Smooth muscle cell (in vitro differentiated cells): ENCODE measurements at regions not wholly inside any gene's neighbourhood (a gene's known extent, or its start where the extent isn't known, plus 50 kb on each side); places are given as distances from the start of the nearest gene placed in this dataset.

ENCODE experiments used
- DNase-seq: peaks from one replicate; lab custom pipeline; 2025; ENCODE audit not compliant: unreplicated experiment; lab: John Stamatoyannopoulos, UW
- H2AFZ ChIP-seq: fragments of 200-600 bp; sonication (generic); 2 replicates; pipeline ENCODE4 v1.6.0; 2016; ENCODE audit warnings: antibody characterized with exemption, low read depth, mild to moderate bottlenecking
- H3F3A ChIP-seq: fragments of 200-600 bp; sonication (generic); 2 replicates; pipeline ENCODE4 v1.6.0; 2017; ENCODE audit warnings: antibody characterized with exemption, low read depth
- H3K27ac ChIP-seq: fragments of 200-600 bp; sonication (generic); 2 replicates; pipeline ENCODE4 v1.5.1; 2016; ENCODE audit warnings: low read depth, mild to moderate bottlenecking
- H3K27me3 ChIP-seq: fragments of 200-600 bp; sonication (generic); 2 replicates; pipeline ENCODE4 v1.6.1; 2016; ENCODE audit warnings: low read depth, mild to moderate bottlenecking
- H3K36me3 ChIP-seq: fragments of 200-600 bp; sonication (generic); 2 replicates; pipeline ENCODE4 v1.5.1; 2016; ENCODE audit warnings: low read depth
- H3K4me1 ChIP-seq: fragments of 200-600 bp; sonication (generic); 2 replicates; pipeline ENCODE4 v1.5.1; 2016; ENCODE audit warnings: low read depth
- H3K4me2 ChIP-seq: fragments of 200-600 bp; sonication (generic); 2 replicates; pipeline ENCODE4 v1.6.0; 2016; ENCODE audit warnings: mild to moderate bottlenecking
- H3K4me3 ChIP-seq: fragments of 200-600 bp; sonication (generic); 2 replicates; pipeline ENCODE4 v1.5.1; 2016; ENCODE audit warnings: mild to moderate bottlenecking
- H3K79me2 ChIP-seq: fragments of 200-600 bp; sonication (generic); 2 replicates; pipeline ENCODE4 v1.6.0; 2016; ENCODE audit warnings: low read depth, mild to moderate bottlenecking
- H3K9ac ChIP-seq: fragments of 200-600 bp; sonication (generic); 2 replicates; pipeline ENCODE4 v1.6.0; 2016; ENCODE audit warnings: low read depth
- H3K9me3 ChIP-seq: fragments of 200-600 bp; sonication (generic); replicated peaks from 2 replicates; pipeline ENCODE4 v1.5.1; 2016; ENCODE audit warnings: low read depth
- H4K20me1 ChIP-seq: fragments of 200-600 bp; sonication (generic); 2 replicates; pipeline ENCODE4 v1.6.0; 2016; ENCODE audit warnings: low read depth
- CTCF ChIP-seq: fragments of 200-600 bp; sonication (generic); IDR thresholded peaks from 2 replicates; pipeline ENCODE4 v1.5.1; 2017; ENCODE audit warnings: borderline replicate concordance, mild to moderate bottlenecking, antibody characterized with exemption; ENCODE audit not compliant: insufficient read depth, poor library complexity, severe bottlenecking
- WGBS: methylation state at CpG from one replicate; pipeline ENCODE4 v1.1.7; 2016; ENCODE audit warnings: low lambda C conversion rate; 5-methylcytosine and 5-hydroxymethylcytosine counted together

- Histone ChIP-seq H3K9ac (no peak overlapping the region), H3K4me1 (no peaks in the 10 kb centered on the region), H3K4me3 (no peak overlapping the region), H3K36me3 (no peaks in the 10 kb centered on the region), H3F3A (no peaks in the 10 kb centered on the region), H3K27ac (no peak overlapping the region), H3K9me3 (no peaks in the 10 kb centered on the region), H3K79me2 (no peaks in the 10 kb centered on the region), H4K20me1 (no peaks in the 10 kb centered on the region), H3K4me2 (no peak overlapping the region), H3K27me3 (no peaks in the 10 kb centered on the region), H2AFZ (no peak overlapping the region)
- WGBS, result 88% methylated on average over 1 of the region's 1 CpG
- TF ChIP-seq CTCF, result no peak
- DNase-seq, result no peak
These were observed 815.8 kb downstream of the BRINP1 start for GRCh38 chr9:118553465-118553864.

DNA sequence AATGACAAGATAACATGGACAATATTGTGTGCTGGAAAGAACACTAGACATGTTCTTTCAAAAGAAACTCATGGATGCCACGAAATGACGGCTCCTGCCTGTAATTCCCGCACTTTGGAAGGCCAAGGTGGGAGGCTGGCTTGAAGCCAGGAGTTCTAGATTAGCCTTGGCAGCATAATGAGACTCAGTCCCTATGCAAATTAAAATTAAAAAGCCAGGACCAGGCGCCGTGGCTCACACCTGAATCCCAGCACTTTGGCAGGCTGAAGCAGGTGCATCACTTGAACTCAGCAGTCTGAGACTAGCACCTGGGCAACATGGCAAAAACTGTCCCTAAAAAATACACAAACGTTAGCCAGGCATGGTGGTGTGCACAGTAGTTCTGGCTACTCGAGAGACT is 814.2 kb downstream of the BRINP1 start:
- H3K9ac ChIP-seq, result no peak overlapping the region
- H3K27me3 ChIP-seq, result no peaks in the 10 kb centered on the region
- H3K4me3 ChIP-seq, result no peak overlapping the region
- H3K9me3 ChIP-seq, result no peaks in the 10 kb centered on the region
- no peak overlapping the region for H2AFZ ChIP-seq
- no peak overlapping the region for H3K4me2 ChIP-seq
- DNase-seq, result no peak
- TF ChIP-seq CTCF, result no peak
- 77% methylated on average over 7 of the region's 7 CpGs for WGBS
- no peaks in the 10 kb centered on the region for H3K4me1 ChIP-seq
- no peak overlapping the region for H3K27ac ChIP-seq
- H3K36me3 ChIP-seq, result no peaks in the 10 kb centered on the region
- H3K79me2 ChIP-seq, result no peaks in the 10 kb centered on the region
- no peaks in the 10 kb centered on the region for H4K20me1 ChIP-seq
- H3F3A ChIP-seq, result no peaks in the 10 kb centered on the region

GRCh38 chr9:118558026-118558425 is 811.2 kb downstream of the BRINP1 start:
- Histone ChIP-seq H3K4me2 (no peak overlapping the region), H3F3A (no peaks in the 10 kb centered on the region), H4K20me1 (no peaks in the 10 kb centered on the region), H3K4me1 (no peaks in the 10 kb centered on the region), H3K36me3 (no peaks in the 10 kb centered on the region), H2AFZ (no peak overlapping the region), H3K27ac (no peak overlapping the region), H3K27me3 (no peaks in the 10 kb centered on the region), H3K9me3 (no peaks in the 10 kb centered on the region), H3K9ac (no peak overlapping the region), H3K79me2 (no peaks in the 10 kb centered on the region), H3K4me3 (no peak overlapping the region)
- no peak for TF ChIP-seq CTCF
- no peak for DNase-seq
- 91% methylated on average over 1 of the region's 1 CpG for WGBS

GRCh38 chr9:118558891-118559290 is 810.3 kb downstream of the BRINP1 start:
- no peak overlapping the region for H3K9ac ChIP-seq
- H3K4me2 ChIP-seq, result no peak overlapping the region
- no peak overlapping the region for H3K27ac ChIP-seq
- H3F3A ChIP-seq, result no peaks in the 10 kb centered on the region
- H3K9me3 ChIP-seq, result no peaks in the 10 kb centered on the region
- H3K4me1 ChIP-seq, result no peaks in the 10 kb centered on the region
- no peak for TF ChIP-seq CTCF
- no peaks in the 10 kb centered on the region for H3K79me2 ChIP-seq
- no peak for DNase-seq
- no peaks in the 10 kb centered on the region for H3K27me3 ChIP-seq
- H4K20me1 ChIP-seq, result no peaks in the 10 kb centered on the region
- no peaks in the 10 kb centered on the region for H3K36me3 ChIP-seq
- H2AFZ ChIP-seq, result no peak overlapping the region
- no peak overlapping the region for H3K4me3 ChIP-seq
